ENCODE measurements at regions not wholly inside any gene's neighbourhood (a gene's known extent, or its start where the extent isn't known, plus 50 kb on each side); places are given as distances from the start of the nearest gene placed in this dataset.
A peak's percentile ranks its signal among the peaks of the same experiment; 100 is the strongest.

DNA sequence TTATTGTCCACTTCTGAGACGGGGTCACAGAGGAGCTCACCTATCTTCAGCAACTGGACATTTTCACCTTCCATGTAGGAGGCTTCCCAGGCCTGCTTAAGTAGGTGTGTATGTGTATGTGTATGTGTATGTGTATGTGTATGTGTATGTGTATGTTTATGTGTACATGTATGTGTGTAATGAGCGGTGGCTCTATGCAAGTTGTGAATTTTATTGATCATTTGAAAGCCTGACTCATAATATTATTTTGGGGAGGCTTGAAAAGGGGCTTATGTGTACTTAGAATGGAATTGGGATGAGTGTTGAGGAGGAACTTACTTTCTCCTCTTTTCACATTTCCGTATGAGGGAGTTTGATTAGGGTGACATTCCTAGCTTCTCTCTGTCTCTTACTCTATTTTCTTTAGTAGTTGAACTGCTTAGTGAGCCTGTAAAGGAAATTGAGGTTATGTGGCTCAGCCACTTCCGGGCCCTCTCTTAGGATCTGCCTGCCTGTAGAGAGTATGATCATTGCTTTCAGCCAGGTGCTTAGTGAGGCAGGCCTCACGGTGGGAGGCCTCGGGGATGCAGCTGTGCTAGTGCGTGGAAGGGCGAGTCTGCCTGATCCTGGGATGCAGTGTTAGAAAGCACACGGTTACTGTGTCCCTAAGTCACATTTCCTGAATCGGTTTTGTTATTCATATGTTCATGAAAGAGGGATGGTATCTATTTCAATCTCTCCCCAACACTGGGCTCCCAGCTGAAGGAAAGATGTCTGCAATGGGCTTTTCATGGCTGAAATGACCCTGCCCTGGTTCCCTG is 61.0 kb downstream of the IER5 start:
- H4K91ac ChIP-seq (ENCODE audit: insufficient read depth, low read depth, low read length): no peak overlapping the region
- in situ Hi-C loops (cut with MboI; ENCODE audit: low sequenced_read_pairs): loop anchor here (5.0 to 25.0 kb wide), 3 partner anchors 515 to 887 kb away; partner anchors contain the start of gene XPR1
- no peak overlapping the region for H3K27ac ChIP-seq (ENCODE audit: insufficient read depth, low read length)
- TF ChIP-seq CEBPB (IDR thresholded peaks at IDR 0.05; ENCODE audit: low read depth, low read length): no peak
- no peak for TF ChIP-seq RCOR1 (IDR thresholded peaks at IDR 0.05; ENCODE audit: insufficient replicate concordance, low read length)
- TF ChIP-seq, protein P1, sequence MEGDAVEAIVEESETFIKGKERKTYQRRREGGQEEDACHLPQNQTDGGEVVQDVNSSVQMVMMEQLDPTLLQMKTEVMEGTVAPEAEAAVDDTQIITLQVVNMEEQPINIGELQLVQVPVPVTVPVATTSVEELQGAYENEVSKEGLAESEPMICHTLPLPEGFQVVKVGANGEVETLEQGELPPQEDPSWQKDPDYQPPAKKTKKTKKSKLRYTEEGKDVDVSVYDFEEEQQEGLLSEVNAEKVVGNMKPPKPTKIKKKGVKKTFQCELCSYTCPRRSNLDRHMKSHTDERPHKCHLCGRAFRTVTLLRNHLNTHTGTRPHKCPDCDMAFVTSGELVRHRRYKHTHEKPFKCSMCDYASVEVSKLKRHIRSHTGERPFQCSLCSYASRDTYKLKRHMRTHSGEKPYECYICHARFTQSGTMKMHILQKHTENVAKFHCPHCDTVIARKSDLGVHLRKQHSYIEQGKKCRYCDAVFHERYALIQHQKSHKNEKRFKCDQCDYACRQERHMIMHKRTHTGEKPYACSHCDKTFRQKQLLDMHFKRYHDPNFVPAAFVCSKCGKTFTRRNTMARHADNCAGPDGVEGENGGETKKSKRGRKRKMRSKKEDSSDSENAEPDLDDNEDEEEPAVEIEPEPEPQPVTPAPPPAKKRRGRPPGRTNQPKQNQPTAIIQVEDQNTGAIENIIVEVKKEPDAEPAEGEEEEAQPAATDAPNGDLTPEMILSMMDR (conservative IDR thresholded peaks at IDR 0.05; ENCODE audit: low read depth, low read length): no peak
- H2AK9ac ChIP-seq (replicated peaks; ENCODE audit: low read depth, low read length, poor library complexity): no peak overlapping the region
- no peak overlapping the region for H2BK5ac ChIP-seq (ENCODE audit: low read depth, low read length, poor library complexity, severe bottlenecking)
- H4K5ac ChIP-seq (ENCODE audit: low read depth, low read length): no peak overlapping the region
- peaks cover 5% of the 10 kb centered on the region; the same call in 1 of the 2 replicates for H3K9me1 ChIP-seq (ENCODE audit: insufficient read depth, low read length)
- no peak overlapping the region for H2AK5ac ChIP-seq (ENCODE audit: low read depth, low read length)
- no peak overlapping the region for H3K18ac ChIP-seq (ENCODE audit: low read depth, low read length)
- peaks cover 2% of the 10 kb centered on the region; the same call in 1 of the 2 replicates for H3K9me3 ChIP-seq (ENCODE audit: control insufficient read depth, insufficient read depth, low read length)
- no peak overlapping the region for H3K4ac ChIP-seq (ENCODE audit: low read depth, low read length)
- BruUV-seq (replicated peaks): no TSS peak
- no peak overlapping the region for H3K4me2 ChIP-seq (ENCODE audit: low read depth, low read length)
- H3K23ac ChIP-seq (ENCODE audit: low read depth, low read length): no peak overlapping the region
- no peak overlapping the region for H3K14ac ChIP-seq (replicated peaks; ENCODE audit: low read depth, low read length)
- POLR2A ChIA-PET (ENCODE audit: unreplicated experiment): no interaction called here
- H4K20me1 ChIP-seq (ENCODE audit: insufficient read depth, low read length): no peaks in the 10 kb centered on the region
- no peak overlapping the region for H3K56ac ChIP-seq (ENCODE audit: extremely low read depth, insufficient read depth, low read length)
- H2BK20ac ChIP-seq (ENCODE audit: low read depth, low read length): no peak overlapping the region
- H4K8ac ChIP-seq (ENCODE audit: low read depth in 2 of 2, low read length in 2 of 2): no peak overlapping the region
- peak overlapping the region; percentile 26 for H2AFZ ChIP-seq (replicated peaks; ENCODE audit: low read length, poor library complexity)
- H3K4me1 ChIP-seq (ENCODE audit: control insufficient read depth, insufficient read depth, low read length): peaks cover 6% of the 10 kb centered on the region
- CTCF ChIA-PET: no interaction called here
- H3K9ac ChIP-seq (ENCODE audit: low read depth, low read length): no peak overlapping the region
- 100% methylated on average over 1 of the region's 10 CpGs; no CpG with 5 or more reads in 1 of the 2 experiments for WGBS, 2 experiments (ENCODE audit: extremely low coverage in 2 of 2, insufficient read length in 1 of 2)
- no peak for ATAC-seq (ENCODE audit: low read depth)
- intact Hi-C loops (cut with micrococcal nuclease): loop anchor here (5.0 kb wide), 1 partner anchor 517 kb away; the partner anchor contains the start of gene XPR1
- no peak overlapping the region for H2BK120ac ChIP-seq (ENCODE audit: low read depth, low read length)
- no peak for DNase-seq
- H3K79me1 ChIP-seq (ENCODE audit: low read depth in 1 of 2, low read length in 2 of 2): no peaks in the 10 kb centered on the region
- H3K36me3 ChIP-seq (ENCODE audit: control insufficient read depth, insufficient read depth, low read length): no peaks in the 10 kb centered on the region
- no peak overlapping the region for H2BK15ac ChIP-seq (ENCODE audit: low read depth, low read length)
- no peaks in the 10 kb centered on the region for H3K27me3 ChIP-seq (ENCODE audit: control insufficient read depth, insufficient read depth, low read length)
- H3K4me3 ChIP-seq (ENCODE audit: insufficient read depth, low read depth, low read length): no peak overlapping the region
- dilution Hi-C loops (cut with HindIII; ENCODE audit: low sequenced_read_pairs, unreplicated experiment): no loop called here

Measured in IMR-90 (cell line).